NCI-H774 (cell line): ENCODE measurements at regions not wholly inside any gene's neighbourhood (a gene's known extent, or its start where the extent isn't known, plus 50 kb on each side); places are given as distances from the start of the nearest gene placed in this dataset.

Experiments
- DNase-seq: peaks from one replicate; lab custom pipeline; 2025; lab: John Stamatoyannopoulos, UW

GRCh38 chrX:120021927-120022326 is 55.6 kb downstream of the RHOXF2B start:
- no peak for DNase-seq

GRCh38 chrX:120020305-120020704 is 57.2 kb downstream of the RHOXF2B start:
- DNase-seq, result no peak

- no peak for DNase-seq
These were observed 61.4 kb downstream of the RHOXF2B start for GRCh38 chrX:120016068-120016441.

GRCh38 chrX:120015145-120016067 is 62.1 kb downstream of the RHOXF2B start:
- DNase-seq, result peak; percentile 69

- peak; percentile 25 for DNase-seq
These were observed 62.9 kb downstream of the RHOXF2B start for GRCh38 chrX:120014354-120015130.

- no peak for DNase-seq
These were observed 58.2 kb upstream of the NKAP start for GRCh38 chrX:120001787-120002186.

- DNase-seq, result no peak
These were observed 57.1 kb upstream of the NKAP start for GRCh38 chrX:120000490-120001246.

- DNase-seq, result no peak
These were observed 55.6 kb upstream of the NKAP start for GRCh38 chrX:119999087-119999634.

GRCh38 chrX:119997570-119997969 is 54.0 kb upstream of the NKAP start:
- no peak for DNase-seq

GRCh38 chrX:119996600-119997524 is 53.3 kb upstream of the NKAP start:
- DNase-seq, result no peak

- no peak for DNase-seq
These were observed 52.5 kb upstream of the NKAP start for GRCh38 chrX:119996069-119996468.
